Mucosa of descending colon (tissue), 3 donors: ENCODE measurements at regions not wholly inside any gene's neighbourhood (a gene's known extent, or its start where the extent isn't known, plus 50 kb on each side); places are given as distances from the start of the nearest gene placed in this dataset.

Experiments used
- ATAC-seq: fragments of 200-7000 bp; cut with Tn5 transposase; one replicate; pipeline ENCODE4 v1.9.1; 2020; ENCODE audit warnings: mild to moderate bottlenecking, moderate library complexity
- DNase-seq, 3 donors: peaks; one replicate each; pipeline ENCODE4 v3.0.0-alpha.2; 2020
- H3K36me3 ChIP-seq: fragments of 200-600 bp; one replicate; pipeline ENCODE4 v1.8.0; 2021; ENCODE audit warnings: low read depth, mild to moderate bottlenecking
- H3K4me1 ChIP-seq: fragments of 200-600 bp; one replicate; pipeline ENCODE4 v1.8.0; 2021; ENCODE audit warnings: low read depth, mild to moderate bottlenecking
- H3K4me3 ChIP-seq: fragments of 200-600 bp; one replicate; pipeline ENCODE4 v1.8.0; 2021; ENCODE audit warnings: mild to moderate bottlenecking
- H3K9me3 ChIP-seq: fragments of 200-600 bp; one replicate; pipeline ENCODE4 v1.8.0; 2021; ENCODE audit warnings: mild to moderate bottlenecking
- intact Hi-C, 2 donors: fragments of 100-400 bp; cut with DNase I in 1 of 2; cut with micrococcal nuclease in 1 of 2; formaldehyde crosslinking; loops; one replicate each; pipeline versions ENCODE4 v1.11.0 to v1.11.1; 2022; cut with DNase I, micrococcal nuclease
- TF ChIP-seq, protein P1 (sequence below): fragments of 200-600 bp; IDR thresholded peaks from one replicate; pipeline ENCODE4 v1.8.0; 2022; ENCODE audit warnings: antibody characterized with exemption, mild to moderate bottlenecking
- donor health status: DM: no; HTN: no; CAD: no; lungs with moderate emphysema.
- donor health status: DM: no; HTN: no; CAD: no.
- donor health status: DM: no; HTN: yes; CAD: no.

DNA sequence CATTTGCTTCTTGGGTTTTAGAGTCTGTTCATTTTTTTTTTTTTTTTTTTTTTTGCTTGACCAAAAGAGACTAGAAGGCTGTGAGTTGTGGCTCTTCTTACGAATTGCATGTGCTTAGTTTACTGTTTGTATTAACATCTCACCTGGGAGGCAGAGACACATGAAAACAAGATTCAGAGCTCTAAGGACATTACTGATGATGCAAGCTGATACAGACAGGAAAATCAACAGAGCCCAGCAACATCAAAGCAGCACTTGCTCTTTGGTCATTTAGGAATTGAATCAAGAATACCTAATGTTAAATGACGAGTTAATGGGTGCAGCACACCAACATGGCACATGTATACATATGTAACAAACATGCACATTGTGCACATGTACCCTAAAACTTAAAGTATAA, 55.7 kb upstream of the HS3ST5 start:
- Histone ChIP-seq H3K4me1 (no peaks in the 10 kb centered on the region), H3K4me3 (no peak overlapping the region), H3K9me3 (no peaks in the 10 kb centered on the region), H3K36me3 (no peaks in the 10 kb centered on the region)
- ATAC-seq (no peak), DNase-seq (no peak)
- TF ChIP-seq, protein P1, sequence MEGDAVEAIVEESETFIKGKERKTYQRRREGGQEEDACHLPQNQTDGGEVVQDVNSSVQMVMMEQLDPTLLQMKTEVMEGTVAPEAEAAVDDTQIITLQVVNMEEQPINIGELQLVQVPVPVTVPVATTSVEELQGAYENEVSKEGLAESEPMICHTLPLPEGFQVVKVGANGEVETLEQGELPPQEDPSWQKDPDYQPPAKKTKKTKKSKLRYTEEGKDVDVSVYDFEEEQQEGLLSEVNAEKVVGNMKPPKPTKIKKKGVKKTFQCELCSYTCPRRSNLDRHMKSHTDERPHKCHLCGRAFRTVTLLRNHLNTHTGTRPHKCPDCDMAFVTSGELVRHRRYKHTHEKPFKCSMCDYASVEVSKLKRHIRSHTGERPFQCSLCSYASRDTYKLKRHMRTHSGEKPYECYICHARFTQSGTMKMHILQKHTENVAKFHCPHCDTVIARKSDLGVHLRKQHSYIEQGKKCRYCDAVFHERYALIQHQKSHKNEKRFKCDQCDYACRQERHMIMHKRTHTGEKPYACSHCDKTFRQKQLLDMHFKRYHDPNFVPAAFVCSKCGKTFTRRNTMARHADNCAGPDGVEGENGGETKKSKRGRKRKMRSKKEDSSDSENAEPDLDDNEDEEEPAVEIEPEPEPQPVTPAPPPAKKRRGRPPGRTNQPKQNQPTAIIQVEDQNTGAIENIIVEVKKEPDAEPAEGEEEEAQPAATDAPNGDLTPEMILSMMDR = no peak
- intact Hi-C loops = no loop called here
